ENCODE measurements at regions not wholly inside any gene's neighbourhood (a gene's known extent, or its start where the extent isn't known, plus 50 kb on each side); places are given as distances from the start of the nearest gene placed in this dataset.
A peak's percentile ranks its signal among the peaks of the same experiment; 100 is the strongest.
"Not testable (repeated sequence)": the region's sequence is repeated elsewhere in the genome, so short reads cannot be mapped to it uniquely, and the experiment has no call there.

GRCh38 chr5:129246088-129246487, 151.5 kb downstream of the ISOC1 start:
- no peak for TF ChIP-seq CTCF (IDR thresholded peaks at IDR 0.05; ENCODE audit: insufficient read depth, low read length, poor library complexity, severe bottlenecking)
- H3K27me3 ChIP-seq (ENCODE audit: control insufficient read depth, insufficient read depth, low read length): no peaks in the 10 kb centered on the region

GRCh38 chr5:129249886-129250285, 155.3 kb downstream of the ISOC1 start:
- no peak for TF ChIP-seq CTCF (IDR thresholded peaks at IDR 0.05; ENCODE audit: insufficient read depth, low read length, poor library complexity, severe bottlenecking)
- no peaks in the 10 kb centered on the region for H3K36me3 ChIP-seq (ENCODE audit: control insufficient read depth, insufficient read depth, low read length)
- no peaks in the 10 kb centered on the region for H3K27me3 ChIP-seq (ENCODE audit: control insufficient read depth, insufficient read depth, low read length)
- H3K4me3 ChIP-seq (ENCODE audit: low read depth, low read length): no peak overlapping the region
- no peak for DNase-seq (ENCODE audit: low read depth)

More at GRCh38 chr5:129246088-129246487, 151.5 kb downstream of the ISOC1 start:
- no peaks in the 10 kb centered on the region for H3K36me3 ChIP-seq (ENCODE audit: control insufficient read depth, insufficient read depth, low read length)
- H3K4me3 ChIP-seq (ENCODE audit: low read depth, low read length): no peak overlapping the region
- DNase-seq (ENCODE audit: low read depth): no peak

- DNase-seq (ENCODE audit: low read depth): no peak
- no peaks in the 10 kb centered on the region for H3K36me3 ChIP-seq (ENCODE audit: control insufficient read depth, insufficient read depth, low read length)
- no peaks in the 10 kb centered on the region for H3K27me3 ChIP-seq (ENCODE audit: control insufficient read depth, insufficient read depth, low read length)
- TF ChIP-seq CTCF (IDR thresholded peaks at IDR 0.05; ENCODE audit: insufficient read depth, low read length, poor library complexity, severe bottlenecking): peak; percentile 14
- H3K4me3 ChIP-seq (ENCODE audit: low read depth, low read length): no peak overlapping the region
Measured at GRCh38 chr5:129271308-129271707, 176.8 kb downstream of the ISOC1 start.

GRCh38 chr5:129284010-129284409, 176.1 kb upstream of the ADAMTS19 start:
- Histone ChIP-seq H3K27me3 (ENCODE audit: control insufficient read depth, insufficient read depth, low read length) (no peaks in the 10 kb centered on the region), H3K36me3 (ENCODE audit: control insufficient read depth, insufficient read depth, low read length) (no peaks in the 10 kb centered on the region), H3K4me3 (ENCODE audit: low read depth, low read length) (no peak overlapping the region)
- no peak for TF ChIP-seq CTCF (IDR thresholded peaks at IDR 0.05; ENCODE audit: insufficient read depth, low read length, poor library complexity, severe bottlenecking)
- DNase-seq (ENCODE audit: low read depth): no peak

GRCh38 chr5:129294216-129294615, 165.9 kb upstream of the ADAMTS19 start:
- DNase-seq (ENCODE audit: low read depth); H3K27me3 ChIP-seq (ENCODE audit: control insufficient read depth, insufficient read depth, low read length); H3K4me3 ChIP-seq (ENCODE audit: low read depth, low read length); H3K36me3 ChIP-seq (ENCODE audit: control insufficient read depth, insufficient read depth, low read length): not testable (repeated sequence)

GRCh38 chr5:129306725-129307124, 153.4 kb upstream of the ADAMTS19 start:
- Histone ChIP-seq H3K36me3 (ENCODE audit: control insufficient read depth, insufficient read depth, low read length) (no peaks in the 10 kb centered on the region), H3K27me3 (ENCODE audit: control insufficient read depth, insufficient read depth, low read length) (no peaks in the 10 kb centered on the region), H3K4me3 (ENCODE audit: low read depth, low read length) (no peak overlapping the region)
- no peak for DNase-seq (ENCODE audit: low read depth)
- no peak for TF ChIP-seq CTCF (IDR thresholded peaks at IDR 0.05; ENCODE audit: insufficient read depth, low read length, poor library complexity, severe bottlenecking)

Data from kidney epithelial cell (primary cell).